ENCODE measurements at regions not wholly inside any gene's neighbourhood (a gene's known extent, or its start where the extent isn't known, plus 50 kb on each side); places are given as distances from the start of the nearest gene placed in this dataset.

DNA sequence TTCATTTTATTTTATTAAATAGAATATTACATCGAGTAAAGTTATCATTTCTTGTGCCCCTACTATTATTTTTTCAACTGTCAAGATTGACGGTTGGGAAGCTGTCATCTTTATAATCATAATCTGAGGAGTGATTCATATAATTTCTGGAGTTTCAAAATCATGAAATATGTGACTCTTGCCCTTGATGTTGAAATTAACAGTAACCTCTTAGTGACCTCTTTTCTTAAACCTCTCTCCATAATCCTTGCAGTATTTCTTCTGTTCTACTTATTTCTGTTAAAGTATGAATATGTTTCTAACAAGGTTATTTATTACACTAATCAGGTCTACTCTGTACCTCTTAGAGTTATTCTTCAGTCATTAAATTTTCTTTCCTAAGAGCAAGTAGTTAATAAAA, 663.8 kb downstream of the LIG4 start:
- no peak for DNase-seq

DNA sequence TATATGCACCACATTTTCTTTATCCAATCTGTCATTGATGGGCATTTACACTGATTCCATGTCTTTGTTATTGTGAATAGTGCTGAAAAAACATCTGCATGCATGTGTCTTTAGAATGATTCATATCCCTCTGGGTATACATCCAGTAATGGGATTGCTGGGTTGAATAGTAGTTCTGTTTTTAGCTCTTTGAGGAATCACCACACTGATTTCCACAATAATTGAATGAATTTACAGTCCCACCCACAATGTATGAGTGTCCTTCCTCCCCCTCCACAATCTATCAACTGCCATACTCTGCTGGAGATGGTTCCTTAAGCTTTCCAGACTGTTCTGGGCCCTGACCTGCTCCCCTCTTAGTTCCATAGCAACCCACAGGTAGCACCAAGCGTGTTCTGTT, 667.0 kb downstream of the LIG4 start:
- DNase-seq: no peak

DNA sequence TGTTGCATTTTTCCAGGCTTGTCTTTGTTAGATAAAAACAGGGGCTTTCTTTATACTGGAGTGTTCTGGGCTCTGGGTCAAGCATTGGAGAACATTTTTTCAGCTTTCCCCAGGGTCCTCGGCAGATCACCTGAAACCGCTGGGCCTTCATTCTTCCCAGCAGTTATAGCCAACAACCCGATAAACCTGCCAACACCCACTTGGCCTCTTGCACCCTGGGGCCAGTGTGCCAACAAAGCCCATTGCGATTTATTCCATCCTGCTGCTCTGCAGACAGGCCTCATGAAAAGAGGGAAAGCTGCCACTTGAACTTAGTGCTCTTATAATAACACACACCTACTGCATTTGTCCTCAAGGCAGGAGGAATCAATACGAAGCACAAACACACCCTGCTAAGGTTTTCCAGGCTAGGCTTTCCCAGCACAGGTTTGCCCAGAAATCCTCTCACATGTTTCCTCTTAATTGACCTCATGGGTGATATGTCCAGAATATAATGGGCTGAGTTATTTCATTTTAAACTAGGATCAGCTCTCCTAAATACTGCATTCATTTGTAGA, 669.3 kb downstream of the LIG4 start:
- peak; percentile 70 to 79 for DNase-seq

DNA sequence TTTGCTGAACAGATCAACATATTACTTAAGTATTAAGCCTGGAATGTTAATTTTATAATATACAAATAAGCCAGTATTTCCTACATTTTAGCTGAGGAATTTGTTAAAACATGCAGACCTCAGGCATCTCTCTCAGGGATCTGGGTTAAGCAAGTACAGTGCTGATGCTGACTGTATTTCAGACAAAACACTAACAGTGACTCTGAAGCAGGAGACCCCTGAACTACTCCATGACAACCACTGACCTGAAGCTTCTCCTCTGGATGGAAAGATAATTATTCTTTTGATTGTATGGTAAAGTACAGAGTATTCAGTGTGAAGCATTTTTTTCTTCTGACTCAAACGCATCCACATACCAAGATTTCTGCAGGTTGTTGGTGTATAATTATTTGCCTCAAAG, 680.8 kb downstream of the LIG4 start:
- DNase-seq: no peak

DNA sequence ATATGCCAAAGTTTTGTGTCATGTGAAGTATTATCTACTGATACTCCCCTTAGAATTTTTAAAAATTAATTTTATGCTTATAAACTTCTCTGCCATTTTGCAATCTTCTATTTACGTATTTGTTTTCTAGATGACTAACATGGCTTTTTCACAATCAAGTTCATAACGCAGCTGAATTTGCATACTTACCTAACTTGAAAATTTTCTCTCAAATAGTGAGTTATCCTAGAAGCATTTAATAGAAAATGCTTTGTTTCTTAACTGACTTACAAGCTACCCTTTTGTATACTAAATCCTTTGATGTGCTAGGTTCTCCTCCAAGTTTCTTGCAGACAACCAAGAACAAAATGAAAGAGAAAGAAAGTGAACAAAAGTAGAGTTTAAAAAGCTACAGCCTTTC, 683.5 kb downstream of the LIG4 start:
- no peak for DNase-seq

DNA sequence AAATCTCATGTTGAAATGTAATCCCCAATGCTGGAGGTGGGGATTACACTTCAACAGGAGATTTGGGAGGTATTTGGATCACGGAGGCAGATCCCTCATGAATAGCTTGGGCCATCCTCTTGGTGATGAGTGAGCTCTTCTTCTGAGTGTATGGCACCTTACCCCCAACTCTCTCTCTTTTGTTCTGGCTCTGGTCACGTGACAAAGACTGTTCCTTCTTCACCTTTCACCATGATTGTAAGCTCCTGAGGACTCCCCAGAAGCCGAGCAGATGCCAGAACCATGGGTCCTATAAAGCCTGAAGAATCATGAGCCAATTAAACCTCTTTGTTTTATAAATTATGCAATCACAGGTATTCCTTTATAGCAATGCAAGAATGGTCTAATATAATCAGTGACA, 684.2 kb downstream of the LIG4 start:
- DNase-seq: no peak

DNA sequence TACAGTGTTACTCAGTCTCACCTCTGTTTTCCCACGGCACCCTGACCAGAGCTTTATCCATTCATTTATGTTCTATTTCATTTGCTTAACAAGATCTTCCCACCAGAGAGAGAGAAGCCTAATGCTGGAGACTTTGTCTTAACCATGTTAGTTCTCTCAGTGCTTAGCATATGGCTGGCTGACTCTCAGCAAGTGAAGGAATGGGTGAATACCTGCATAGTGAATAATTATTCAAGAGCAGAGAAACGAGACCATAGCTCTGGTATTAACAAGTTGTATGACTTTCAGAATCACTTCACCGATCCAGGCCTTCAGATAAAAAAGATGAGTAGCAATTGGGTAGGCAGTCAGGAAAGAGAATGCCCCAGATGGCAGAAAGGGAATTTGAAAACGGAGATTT, 686.3 kb downstream of the LIG4 start:
- DNase-seq: no peak

DNA sequence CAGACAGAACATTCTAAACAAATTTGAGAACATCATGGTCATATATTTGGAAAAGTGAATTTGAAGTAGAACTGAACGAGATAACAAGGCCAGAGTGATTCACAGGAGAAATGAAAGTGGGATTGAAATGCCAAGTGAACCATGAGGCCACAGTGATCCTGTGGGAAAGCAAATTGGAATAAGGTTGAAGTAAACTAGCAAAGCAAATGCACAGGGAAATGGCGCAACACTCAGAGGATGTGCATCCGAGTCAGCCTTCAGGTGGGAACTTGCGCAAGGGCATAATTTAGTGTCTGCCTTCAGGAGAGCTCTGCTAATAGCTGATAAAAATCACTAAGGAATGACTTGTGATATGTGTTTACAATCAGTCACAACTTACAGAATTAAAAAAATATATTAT, 696.6 kb downstream of the LIG4 start:
- no peak for DNase-seq

DNA sequence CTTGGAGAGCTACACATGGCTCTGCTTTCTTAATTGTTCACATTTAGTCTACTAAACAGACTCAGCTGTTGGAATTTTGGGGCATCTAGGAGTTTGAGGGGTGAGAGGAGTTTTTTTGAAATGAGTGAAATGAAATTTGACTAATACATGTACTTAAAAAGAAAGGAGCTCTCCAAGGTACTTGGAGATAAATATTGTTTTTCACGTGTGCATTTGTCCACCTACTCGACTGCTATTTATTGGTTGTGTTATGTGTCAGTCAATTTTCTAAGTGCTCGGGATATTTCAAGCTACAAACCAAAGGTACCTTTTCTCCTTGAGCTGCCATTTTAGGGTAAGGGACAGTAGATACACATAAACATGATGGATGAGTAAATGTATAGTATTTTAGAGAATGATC, 697.0 kb downstream of the LIG4 start:
- no peak for DNase-seq

DNA sequence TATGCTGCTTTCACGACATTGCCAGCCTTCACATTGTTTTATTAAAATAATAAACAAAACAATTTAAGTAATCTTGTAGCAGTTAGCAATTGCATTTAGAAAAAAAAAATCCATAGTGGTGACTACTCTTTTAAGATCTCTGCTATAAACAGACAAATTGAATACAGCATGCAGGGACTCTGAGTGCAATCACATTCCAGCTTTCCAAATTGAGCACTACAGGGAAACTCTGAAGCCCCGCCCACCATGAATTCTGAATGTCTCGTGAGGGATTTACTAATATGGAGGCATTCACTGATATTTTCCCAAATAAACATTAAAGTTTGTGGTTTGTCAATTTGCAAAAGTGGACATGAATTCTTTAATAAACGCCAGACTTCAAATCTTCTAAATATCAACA, 698.8 kb downstream of the LIG4 start:
- DNase-seq: no peak

DNA sequence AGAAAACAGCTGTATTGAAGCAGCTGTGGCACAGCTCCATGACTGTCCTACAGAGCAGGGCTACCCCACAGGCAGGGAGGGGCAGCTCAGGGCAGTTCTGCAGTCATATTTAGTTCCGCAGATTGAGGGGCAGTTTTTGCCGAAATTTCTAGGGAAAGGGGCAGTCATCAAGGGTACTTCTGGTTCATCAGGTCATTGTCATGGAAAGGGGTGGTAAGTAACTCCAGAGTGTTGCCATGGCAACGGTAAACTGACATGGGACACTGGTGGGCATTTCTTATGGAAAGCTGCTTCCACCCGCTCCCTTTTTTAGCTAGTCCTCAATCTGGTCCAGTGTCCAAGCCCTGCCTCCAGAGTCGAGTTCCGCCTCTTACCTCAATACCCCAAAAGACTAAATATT, 702.8 kb downstream of the LIG4 start:
- no peak for DNase-seq

DNA sequence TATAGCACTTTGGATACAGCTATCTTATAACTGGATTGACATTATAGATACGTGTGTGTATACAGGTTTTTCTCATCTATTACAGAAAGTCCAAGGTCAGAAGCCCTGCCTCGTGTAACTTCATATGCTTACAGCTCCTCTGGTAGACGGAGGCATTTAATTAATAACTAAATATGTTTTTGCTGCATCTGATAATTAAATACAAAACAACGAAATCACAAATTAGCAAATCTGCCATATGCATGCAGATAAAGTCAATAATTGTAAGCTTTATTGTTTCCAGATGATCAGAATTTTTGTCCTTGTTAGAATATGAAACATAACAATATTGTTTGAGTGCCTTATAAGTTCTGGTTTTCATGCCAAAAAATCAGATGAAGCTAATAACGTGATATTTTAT, 717.7 kb downstream of the LIG4 start:
- DNase-seq: no peak

DNA sequence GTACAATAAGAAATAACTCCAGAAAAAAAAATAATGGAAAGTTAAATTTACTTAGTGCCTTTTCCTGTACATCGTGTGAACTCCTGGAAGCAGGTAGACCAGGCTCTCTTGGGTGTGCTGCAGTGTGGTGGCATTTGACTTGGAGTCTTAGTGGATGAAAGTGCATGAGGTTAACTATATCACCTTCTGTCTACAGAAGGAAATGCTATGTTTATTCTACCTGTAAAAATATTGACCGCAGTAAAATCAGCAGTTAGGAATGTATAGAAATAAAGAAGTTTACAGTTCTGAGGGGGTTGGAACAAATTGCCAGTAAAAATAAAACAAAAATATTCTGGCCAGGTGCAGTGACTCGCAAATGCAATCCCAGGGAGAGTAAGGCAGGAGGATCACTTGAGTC, 722.1 kb downstream of the LIG4 start:
- DNase-seq: no peak

DNA sequence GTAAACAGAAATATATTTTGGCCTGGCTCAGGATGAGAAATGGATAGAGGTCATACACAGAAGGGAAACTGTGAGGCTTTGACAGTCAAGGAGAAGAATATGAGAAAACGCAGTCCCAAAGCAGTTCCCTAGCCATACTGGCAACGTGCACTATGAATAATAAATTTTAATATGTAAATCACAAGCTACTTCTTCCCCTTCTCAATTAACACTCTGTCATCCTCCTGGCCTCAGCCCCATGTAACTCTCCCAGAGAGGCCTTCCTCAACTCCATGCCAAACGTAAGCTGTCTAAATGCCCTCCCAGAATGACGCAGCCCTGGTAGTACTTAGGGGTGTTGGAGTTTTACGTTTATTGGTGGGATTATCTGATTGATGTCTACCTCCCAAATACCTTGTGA, 732.6 kb downstream of the LIG4 start:
- DNase-seq: no peak

DNA sequence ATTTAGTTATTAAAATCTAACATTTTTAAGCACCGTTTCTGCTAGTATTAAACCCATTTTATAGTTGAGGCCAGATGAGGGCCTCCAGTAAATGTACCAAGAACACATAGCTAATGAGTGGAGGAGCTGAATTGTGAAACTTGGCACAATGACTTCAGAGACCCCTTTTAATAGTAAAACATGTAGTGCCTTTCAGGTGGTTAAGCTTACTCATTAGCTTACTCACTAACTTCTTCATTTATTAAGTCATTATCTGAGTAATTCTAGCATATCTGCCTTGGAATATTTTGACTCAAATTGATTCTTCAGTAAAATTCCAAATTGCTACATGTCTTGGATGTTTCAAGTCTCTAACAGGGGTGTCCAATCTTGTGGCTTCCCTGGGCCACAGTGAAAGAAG, 735.2 kb downstream of the LIG4 start:
- no peak for DNase-seq

DNA sequence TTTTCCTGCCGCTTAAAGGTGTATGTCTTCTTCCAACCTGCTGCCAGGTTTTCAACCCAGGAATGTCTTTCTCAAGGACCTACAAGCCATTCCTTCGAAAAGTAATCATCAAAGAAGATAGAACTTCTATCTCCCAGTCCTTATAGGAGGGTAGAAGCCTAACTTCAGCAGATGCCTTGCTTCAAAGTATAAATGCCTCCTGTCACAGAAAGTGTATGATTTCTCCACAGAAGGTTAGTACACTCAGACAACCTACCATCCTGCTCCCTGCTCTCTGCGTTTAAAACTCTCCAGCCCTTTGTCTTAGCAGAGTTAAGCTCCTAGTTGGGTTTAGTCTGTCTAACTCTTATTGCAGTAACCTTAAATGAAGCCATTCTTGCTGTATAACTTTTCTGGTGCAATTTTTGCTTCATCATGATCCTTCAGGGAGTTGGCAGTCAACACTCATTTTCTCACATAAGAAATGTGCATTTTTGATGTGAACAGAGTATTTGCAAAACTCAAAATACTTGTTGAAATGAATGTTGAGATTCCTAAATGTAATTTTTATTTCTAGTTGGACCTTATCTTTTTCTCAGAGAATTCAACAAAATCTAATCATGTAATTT, 737.5 kb downstream of the LIG4 start:
- no peak for DNase-seq

DNA sequence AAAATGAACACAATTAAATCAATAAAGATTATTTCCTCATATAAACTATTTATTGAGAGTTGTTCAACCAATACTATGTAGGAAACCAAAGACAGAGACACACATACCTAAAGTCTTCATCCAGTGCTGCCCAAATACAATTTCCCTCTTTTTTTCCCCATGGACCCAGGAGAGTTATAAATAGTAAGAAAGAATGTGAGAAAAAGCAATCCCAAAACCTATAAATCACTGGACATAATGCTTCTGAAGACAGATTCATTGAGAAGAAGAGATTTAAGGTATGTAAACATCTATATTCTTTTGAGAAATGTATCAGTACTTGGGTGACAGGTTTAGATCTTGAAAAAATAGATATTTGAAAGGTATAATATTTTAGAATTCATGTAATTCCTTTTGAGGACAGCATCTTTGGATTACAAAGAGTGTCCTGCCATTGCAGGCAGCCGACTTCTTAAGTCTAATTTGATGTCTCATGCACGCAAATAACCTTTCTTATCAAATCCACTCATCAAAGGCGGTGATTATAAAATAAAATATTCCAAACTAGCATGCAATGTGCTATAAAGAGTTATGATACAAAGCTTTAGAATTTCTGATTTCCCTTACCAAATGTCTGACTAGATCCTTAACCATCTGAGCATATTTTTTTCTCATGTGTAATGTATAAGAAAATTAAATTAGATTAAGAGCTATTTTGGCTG, 739.4 kb downstream of the LIG4 start:
- no peak for DNase-seq

DNA sequence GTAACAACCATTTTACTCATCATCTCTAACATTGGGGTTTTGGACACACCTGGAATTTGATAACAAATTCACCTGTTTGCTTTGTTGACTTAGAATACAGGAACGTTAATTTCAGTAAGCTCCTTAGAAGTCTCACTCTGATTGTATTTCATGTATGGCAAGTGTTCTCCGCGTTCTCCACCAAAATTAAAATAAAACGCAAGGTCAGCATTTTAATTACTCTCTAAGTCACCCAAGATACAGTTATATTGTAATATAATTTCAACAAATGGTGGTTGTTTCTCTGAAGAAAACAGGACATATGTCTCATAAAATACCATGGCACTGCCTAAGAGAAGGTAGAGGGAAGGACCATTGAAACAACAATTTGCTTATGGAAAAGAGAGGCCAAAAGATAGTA, 742.1 kb downstream of the LIG4 start:
- no peak for DNase-seq

DNA sequence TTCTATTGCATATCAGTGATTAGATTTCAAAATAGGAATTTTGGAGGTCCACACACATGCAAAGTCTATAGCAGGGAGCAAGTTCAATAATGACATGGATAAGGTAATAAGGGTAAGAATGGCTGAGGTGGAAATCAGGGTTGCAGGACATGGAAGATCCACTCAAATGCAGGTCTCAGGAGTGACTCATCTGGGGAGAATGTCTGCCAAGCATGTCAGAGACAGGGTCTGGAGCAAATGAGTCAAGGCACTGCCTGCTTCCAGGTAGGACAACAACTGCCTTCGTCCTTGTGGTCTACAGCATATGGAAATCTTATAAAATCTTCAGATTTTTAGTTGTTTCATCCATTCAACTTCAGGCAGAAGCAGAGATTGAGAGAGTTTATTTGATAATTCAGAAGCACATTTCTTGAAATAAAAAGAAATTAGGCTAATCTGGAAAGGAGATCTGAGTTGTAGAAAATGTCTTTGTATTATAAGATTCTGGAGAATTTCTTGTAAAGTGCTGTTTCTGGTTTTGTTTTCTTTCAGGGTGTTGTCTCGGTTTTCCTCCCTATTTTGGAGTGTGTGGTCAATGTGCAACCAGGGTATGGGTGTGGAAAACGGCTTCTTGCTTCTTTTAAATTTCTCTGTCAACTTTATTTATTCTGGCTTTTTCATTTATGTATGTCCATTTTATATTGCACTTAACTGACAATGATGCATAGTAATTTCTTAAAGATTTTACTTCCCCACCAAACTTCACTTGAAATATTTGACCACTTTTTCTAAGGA, 748.8 kb downstream of the LIG4 start:
- no peak for DNase-seq

DNA sequence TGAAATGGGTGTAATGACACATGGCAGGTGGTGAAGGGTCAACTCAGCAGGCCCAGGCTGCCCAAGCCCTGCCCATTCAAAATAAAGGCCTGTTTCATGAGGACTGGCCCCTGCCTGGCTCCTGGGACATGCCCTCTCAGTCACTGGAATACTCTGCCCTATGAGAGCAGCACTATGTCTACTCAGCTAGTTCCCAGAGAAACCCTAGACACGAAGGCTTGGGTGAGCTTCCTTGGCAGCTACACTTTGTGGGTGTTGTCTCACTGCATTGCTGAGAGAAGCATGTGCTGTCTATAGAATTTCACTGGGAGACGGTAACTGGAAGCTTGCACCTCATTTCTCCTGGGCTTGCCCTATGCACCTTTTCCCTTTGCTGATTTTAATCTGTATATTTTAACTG, 752.8 kb downstream of the LIG4 start:
- no peak for DNase-seq

DNA sequence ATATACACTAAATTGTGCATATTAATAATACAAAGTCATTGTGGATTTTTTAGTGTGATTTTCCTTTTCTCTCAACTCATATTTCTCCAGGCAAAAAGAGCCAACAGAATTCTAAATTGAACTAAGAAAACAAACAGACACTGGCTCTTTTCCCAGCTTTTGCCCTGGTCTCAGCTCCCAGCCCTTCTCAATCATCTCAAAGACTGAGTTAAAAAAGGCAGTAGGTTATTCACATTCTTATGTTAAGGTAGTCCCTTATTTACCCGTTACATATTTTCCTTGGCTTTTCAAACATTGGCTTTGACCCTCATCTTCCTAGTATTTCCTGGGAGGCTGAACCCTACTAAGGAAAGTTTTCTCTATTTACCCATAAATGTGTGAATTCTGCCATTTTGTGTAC, 753.6 kb downstream of the LIG4 start:
- DNase-seq: no peak

DNA sequence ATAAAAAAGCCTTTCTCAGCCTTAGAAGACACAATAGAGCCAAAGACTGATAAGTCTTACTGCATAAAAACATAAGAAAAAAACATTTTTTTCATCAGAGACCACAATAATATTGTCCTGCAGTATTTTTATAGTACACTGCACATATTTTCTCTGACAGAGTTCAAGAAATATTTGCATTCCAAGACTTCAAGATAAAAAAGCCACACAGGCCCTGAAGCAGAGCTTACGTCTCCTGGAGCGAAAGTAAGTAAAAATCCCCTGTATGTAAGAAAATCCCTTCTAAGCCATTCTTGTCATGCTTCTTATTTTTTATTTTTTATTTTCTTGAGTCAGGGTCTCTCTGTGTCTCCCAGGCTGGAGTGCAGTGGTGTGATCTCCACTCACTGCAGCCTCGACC, 755.9 kb downstream of the LIG4 start:
- no peak for DNase-seq

DNA sequence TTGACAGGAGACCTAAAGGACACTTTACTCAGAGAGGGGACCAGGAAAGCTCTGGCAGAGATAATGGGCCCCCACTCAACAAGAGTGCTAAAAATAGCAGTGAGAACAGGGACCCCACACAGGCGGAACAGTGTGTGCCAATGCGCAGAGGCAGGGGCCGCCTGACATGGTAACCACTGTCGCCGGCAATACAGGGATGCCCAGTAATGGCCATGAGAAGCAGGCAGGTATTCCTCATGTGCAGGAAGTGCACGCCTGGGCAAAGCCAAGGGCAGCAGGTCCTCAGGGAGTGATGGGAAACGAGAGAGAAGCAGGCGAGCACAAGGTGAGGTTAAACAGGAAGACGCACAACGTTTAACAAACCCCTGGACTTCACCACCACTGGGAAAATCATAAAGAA, 757.1 kb downstream of the LIG4 start:
- DNase-seq: peak; percentile 46 to 76

DNA sequence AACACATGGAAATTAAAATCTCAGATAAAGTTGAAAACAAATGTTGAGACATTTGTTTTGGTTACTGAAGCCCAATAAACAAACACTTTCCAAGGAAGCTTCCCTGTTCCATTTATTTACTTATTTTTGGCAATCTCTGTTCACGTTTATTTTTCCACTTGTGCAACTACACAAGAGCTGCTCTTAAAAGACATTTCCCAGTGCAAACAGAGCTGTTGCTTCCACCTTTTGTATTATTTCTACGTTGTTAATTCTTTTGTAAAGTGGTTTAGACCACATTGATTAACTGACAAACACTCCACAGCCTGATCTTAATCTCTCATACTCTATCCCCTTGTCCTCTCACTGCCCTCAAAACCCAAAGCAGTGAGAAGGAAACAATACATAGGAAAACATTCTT, 757.6 kb downstream of the LIG4 start:
- peak in 1 of 2 experiments; percentile 38 for DNase-seq
